Fibroblast of villous mesenchyme (primary cell): ENCODE measurements at regions not wholly inside any gene's neighbourhood (a gene's known extent, or its start where the extent isn't known, plus 50 kb on each side); places are given as distances from the start of the nearest gene placed in this dataset.

Experiments
- DNase-seq: peaks from one replicate; pipeline ENCODE4 v3.0.0-alpha.2; 2010; ENCODE audit warnings: low read depth
- H3K4me3 ChIP-seq: 2 replicates; pipeline ENCODE4 v1.5.1; 2011; ENCODE audit warnings: low read depth, mild to moderate bottlenecking, low read length
- TF ChIP-seq, protein P1 (sequence below): IDR thresholded peaks from 2 replicates; pipeline ENCODE4 v1.5.1; 2012; ENCODE audit warnings: low read depth, mild to moderate bottlenecking, low read length; ENCODE audit not compliant: insufficient read depth

DNA sequence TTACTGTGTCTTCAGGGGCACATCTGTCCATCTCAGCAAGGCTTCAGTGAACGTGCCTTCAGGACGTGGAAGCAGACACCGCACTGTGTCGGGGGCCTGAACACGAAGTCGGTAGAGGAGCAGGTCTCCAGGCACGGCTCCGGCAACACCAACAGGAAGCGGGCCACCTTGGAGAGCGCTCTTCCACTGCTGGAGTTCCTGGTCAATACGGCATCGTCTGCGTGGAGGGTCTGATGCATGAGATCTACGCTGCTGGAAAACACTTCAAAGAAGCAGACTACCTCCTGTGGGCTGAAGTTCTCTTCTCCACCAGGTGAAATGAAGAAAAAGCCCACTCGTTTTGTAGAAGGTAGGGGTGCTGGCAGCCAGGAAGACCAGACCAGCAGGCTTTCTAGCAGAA lies 69.3 kb upstream of the SLCO4A1 start:
- no peak overlapping the region for H3K4me3 ChIP-seq
- DNase-seq: no peak
- TF ChIP-seq, protein P1, sequence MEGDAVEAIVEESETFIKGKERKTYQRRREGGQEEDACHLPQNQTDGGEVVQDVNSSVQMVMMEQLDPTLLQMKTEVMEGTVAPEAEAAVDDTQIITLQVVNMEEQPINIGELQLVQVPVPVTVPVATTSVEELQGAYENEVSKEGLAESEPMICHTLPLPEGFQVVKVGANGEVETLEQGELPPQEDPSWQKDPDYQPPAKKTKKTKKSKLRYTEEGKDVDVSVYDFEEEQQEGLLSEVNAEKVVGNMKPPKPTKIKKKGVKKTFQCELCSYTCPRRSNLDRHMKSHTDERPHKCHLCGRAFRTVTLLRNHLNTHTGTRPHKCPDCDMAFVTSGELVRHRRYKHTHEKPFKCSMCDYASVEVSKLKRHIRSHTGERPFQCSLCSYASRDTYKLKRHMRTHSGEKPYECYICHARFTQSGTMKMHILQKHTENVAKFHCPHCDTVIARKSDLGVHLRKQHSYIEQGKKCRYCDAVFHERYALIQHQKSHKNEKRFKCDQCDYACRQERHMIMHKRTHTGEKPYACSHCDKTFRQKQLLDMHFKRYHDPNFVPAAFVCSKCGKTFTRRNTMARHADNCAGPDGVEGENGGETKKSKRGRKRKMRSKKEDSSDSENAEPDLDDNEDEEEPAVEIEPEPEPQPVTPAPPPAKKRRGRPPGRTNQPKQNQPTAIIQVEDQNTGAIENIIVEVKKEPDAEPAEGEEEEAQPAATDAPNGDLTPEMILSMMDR: no peak

DNA sequence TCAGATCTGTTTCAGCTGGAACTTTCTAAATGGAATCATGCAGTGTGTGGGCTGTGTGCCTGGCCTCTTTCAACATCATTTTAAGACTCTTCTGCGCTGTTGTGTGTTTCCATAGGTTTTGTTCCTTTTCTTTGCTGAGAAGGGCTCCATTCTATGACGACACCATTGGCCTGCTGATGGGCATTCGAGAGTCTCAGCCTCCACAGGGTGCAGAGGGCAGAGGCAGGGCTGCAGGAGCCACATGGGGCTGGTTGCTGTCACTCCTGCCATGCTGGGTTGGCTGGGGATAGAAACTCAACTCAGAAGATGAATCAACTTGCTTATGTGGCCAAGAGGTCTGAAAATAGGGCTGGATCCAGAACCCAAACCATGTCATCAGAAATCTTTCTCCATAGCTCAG lies 68.5 kb upstream of the SLCO4A1 start:
- H3K4me3 ChIP-seq: no peak overlapping the region
- TF ChIP-seq, protein P1: no peak
- no peak for DNase-seq

GRCh38 chr20:62574230-62574993 lies 67.9 kb upstream of the SLCO4A1 start:
- H3K4me3 ChIP-seq: no peak overlapping the region
- TF ChIP-seq, protein P1: no peak
- DNase-seq: no peak

- H3K4me3 ChIP-seq: no peak overlapping the region
- DNase-seq: no peak
- TF ChIP-seq, protein P1: no peak
Observed at GRCh38 chr20:62575976-62576722, 66.2 kb upstream of the SLCO4A1 start.

- no peak overlapping the region for H3K4me3 ChIP-seq
- peak; percentile 35 for DNase-seq
- TF ChIP-seq, protein P1: no peak
Observed at GRCh38 chr20:62576815-62577489, 65.4 kb upstream of the SLCO4A1 start.

- no peak overlapping the region for H3K4me3 ChIP-seq
- TF ChIP-seq, protein P1: no peak
- no peak for DNase-seq
Observed at GRCh38 chr20:62577490-62577836, 64.8 kb upstream of the SLCO4A1 start.
